ENCODE measurements at regions not wholly inside any gene's neighbourhood (a gene's known extent, or its start where the extent isn't known, plus 50 kb on each side); places are given as distances from the start of the nearest gene placed in this dataset.

GRCh38 chr16:86126891-86127290 is 227.9 kb downstream of the IRF8 start:
- TF ChIP-seq CTCF (IDR thresholded peaks at IDR 0.05; ENCODE audit: low read depth, low read length, poor library complexity, severe bottlenecking) = no peak
- no peak for TF ChIP-seq EZH2phosphoT487 (IDR thresholded peaks at IDR 0.05; ENCODE audit: borderline replicate concordance, low read length)

Measured in DOHH2 (cell line).